Fibroblast of pulmonary artery (primary cell): ENCODE measurements at regions not wholly inside any gene's neighbourhood (a gene's known extent, or its start where the extent isn't known, plus 50 kb on each side); places are given as distances from the start of the nearest gene placed in this dataset.

Source experiments
- DNase-seq: peaks from one replicate; pipeline ENCODE4 v3.0.0-alpha.2; 2010; ENCODE audit warnings: low read depth
- H3K4me3 ChIP-seq: replicated peaks from 2 replicates; pipeline ENCODE4 v1.5.1; 2011; ENCODE audit warnings: low read depth, mild to moderate bottlenecking, control low read depth, low read length, moderate library complexity
- TF ChIP-seq, protein P1 (sequence below): IDR thresholded peaks from 2 replicates; pipeline ENCODE4 v1.5.1; 2011; ENCODE audit warnings: mild to moderate bottlenecking, control low read depth, low read length, inconsistent platforms; ENCODE audit errors: missing control alignments

DNA sequence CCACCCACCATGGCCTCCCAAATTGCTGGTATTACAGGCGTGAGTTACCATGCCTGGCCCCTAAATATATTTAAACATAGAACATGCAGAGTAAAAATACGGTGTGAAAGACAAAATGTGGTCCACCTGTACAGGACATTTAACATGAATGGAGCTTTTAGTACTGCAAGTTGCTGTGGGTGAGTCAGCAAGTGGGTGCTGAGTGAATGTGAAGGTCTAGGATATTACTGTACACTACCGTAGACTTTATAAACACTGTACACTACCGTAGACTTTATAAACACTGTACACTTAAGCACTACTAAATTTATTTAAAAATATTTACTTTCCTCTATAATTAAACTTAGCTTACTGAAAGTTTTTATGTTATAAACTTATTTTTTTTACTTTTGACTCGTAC lies 317.8 kb downstream of the PRDM9 start:
- TF ChIP-seq, protein P1, sequence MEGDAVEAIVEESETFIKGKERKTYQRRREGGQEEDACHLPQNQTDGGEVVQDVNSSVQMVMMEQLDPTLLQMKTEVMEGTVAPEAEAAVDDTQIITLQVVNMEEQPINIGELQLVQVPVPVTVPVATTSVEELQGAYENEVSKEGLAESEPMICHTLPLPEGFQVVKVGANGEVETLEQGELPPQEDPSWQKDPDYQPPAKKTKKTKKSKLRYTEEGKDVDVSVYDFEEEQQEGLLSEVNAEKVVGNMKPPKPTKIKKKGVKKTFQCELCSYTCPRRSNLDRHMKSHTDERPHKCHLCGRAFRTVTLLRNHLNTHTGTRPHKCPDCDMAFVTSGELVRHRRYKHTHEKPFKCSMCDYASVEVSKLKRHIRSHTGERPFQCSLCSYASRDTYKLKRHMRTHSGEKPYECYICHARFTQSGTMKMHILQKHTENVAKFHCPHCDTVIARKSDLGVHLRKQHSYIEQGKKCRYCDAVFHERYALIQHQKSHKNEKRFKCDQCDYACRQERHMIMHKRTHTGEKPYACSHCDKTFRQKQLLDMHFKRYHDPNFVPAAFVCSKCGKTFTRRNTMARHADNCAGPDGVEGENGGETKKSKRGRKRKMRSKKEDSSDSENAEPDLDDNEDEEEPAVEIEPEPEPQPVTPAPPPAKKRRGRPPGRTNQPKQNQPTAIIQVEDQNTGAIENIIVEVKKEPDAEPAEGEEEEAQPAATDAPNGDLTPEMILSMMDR: no peak
- no peak overlapping the region for H3K4me3 ChIP-seq
- DNase-seq: no peak

DNA sequence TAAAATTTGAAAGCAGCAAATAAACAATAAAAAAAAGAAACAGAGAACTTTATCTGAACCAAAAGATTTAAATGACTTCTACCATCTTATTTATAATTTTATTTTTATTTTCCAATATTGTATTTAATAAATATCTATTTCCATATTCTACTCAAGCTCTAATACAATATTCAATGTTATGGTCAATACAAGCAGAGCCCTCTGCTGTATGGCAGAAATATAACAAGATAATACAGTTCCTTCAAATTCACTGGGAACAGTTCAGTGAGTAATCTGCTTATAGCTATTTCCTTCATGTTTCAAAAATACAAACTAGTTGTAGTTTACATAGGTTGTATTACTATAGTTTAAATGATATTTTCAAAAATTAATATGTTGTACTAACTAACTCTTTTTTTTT lies 332.7 kb downstream of the PRDM9 start:
- DNase-seq: peak; percentile 0
- no peak overlapping the region for H3K4me3 ChIP-seq
- TF ChIP-seq, protein P1: no peak

DNA sequence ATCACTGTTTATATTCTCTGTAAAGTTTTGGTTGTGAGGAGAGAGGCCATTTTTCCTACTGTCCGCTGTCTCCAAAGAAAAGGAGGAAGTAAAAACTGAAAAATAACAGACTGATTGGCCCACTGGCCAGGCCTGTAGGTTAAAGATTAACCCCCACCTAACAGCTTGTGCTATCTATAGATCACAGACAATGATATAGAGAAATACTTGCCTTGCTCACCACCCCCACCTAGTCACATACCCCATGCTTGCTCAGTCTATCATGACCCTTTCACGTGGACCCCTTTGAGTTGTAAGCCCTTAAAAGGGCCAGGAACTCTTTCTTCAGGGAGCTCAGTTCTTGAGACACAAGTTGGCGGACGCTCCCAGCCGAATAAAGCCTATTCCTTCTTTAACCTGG lies 357.4 kb downstream of the PRDM9 start:
- DNase-seq: no peak
- TF ChIP-seq, protein P1: no peak
- H3K4me3 ChIP-seq: no peak overlapping the region

DNA sequence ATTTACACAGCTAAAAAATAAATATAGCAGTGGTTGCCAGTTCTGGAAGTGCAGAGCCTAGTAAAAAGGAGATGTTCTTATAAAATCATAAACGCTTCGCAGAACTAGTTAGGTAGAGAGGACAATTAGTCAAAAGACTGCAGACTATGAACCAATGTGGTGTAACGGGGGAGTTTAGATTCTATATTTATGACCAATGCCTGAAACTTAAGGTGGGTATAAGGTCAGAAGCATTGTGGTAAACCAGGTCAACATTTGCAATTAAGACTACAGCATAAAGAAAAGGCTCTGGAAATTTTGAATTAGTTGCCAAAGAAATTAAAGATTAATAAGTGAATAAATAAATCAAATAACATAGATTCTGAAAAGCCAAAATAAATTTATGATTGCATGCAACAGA lies 370.4 kb downstream of the PRDM9 start:
- TF ChIP-seq, protein P1: no peak
- no peak for DNase-seq
- no peak overlapping the region for H3K4me3 ChIP-seq

DNA sequence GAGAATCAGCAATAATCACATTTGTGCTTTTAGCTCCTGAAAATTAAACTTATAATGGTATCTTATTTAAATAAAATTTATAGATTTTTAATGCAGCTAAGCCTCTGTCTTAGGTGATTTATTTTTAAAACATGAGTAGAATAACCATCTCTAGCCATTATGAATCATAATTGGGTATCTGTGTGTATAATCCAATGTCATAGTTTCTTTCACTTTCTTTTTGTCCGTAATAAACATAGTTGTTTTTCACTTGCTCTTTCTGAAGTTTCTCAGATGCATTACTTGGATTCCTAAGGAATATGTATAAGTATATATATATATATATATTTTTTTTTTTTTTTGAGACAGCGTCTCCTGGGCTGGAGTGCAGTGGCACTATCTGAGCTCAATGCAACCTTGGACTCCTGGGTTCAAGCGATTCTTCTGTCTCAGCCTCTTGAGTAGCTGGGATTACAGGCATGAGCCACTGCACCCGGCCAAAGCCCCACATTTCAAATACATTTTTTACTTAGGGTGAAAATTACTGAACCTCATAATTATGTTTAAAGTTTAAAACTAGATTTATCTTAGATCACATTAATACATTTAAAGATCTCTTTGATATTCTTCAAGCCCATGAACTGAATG lies 377.1 kb downstream of the PRDM9 start:
- DNase-seq: no peak
- H3K4me3 ChIP-seq: no peak overlapping the region
- TF ChIP-seq, protein P1: no peak

DNA sequence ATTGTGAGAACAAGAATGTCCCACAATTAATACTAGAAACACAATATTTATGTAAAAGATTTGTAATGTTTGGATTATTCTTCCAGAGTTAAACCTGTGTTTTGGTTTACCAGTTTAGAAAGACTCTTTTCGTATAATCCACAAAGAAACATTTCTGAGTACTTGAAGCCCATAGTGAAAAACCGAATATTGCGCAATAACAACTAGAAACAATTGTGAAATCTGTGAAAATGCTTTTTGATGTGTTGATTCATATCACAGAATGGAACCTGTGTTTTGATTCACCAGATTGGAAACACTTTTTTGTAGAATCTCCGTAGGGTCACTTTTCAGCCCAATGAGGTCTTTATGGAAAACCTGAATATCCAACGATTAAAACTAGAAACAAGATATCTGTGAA lies 386.2 kb downstream of the PRDM9 start:
- no peak for DNase-seq
- no peak overlapping the region for H3K4me3 ChIP-seq
- TF ChIP-seq, protein P1: no peak

DNA sequence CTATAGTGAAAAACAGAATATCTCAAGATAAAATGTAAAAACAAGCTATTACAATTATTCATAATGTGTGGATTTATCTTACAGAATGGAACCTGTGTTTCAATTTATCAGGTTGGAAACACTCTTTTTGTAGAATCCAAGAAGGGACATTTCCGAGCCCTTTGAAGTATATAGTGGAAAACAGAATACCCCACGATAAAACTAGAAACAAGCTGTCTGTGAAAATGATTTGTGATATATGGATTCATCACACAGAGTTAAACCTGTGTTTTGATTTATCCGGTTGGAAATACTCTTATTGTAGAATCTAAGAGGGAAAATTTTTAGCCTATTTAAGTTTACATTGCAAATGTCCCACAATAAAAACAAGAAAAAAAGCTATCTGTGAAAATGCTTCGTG lies 388.2 kb downstream of the PRDM9 start:
- DNase-seq: no peak
- TF ChIP-seq, protein P1: no peak
- no peak overlapping the region for H3K4me3 ChIP-seq
